ENCODE measurements at regions not wholly inside any gene's neighbourhood (a gene's known extent, or its start where the extent isn't known, plus 50 kb on each side); places are given as distances from the start of the nearest gene placed in this dataset.

GRCh38 chr14:25869854-25870253 lies 728.0 kb downstream of the NOVA1 start:
- TF ChIP-seq NFE2L2 (IDR thresholded peaks at IDR 0.05; ENCODE audit: low read depth, low read length), result no peak
- no peak for TF ChIP-seq RFX5 (IDR thresholded peaks at IDR 0.05; ENCODE audit: low read depth, low read length)
- no peak for TF ChIP-seq RAD21 (IDR thresholded peaks at IDR 0.05; ENCODE audit: low read length)
- TF ChIP-seq SMC3 (IDR thresholded peaks at IDR 0.05; ENCODE audit: low read depth, low read length), result no peak

More at GRCh38 chr14:25869854-25870253, 728.0 kb downstream of the NOVA1 start:
- no peaks in the 10 kb centered on the region for H4K20me1 ChIP-seq (ENCODE audit: insufficient read depth, low read length)
- no peak overlapping the region for H3K9ac ChIP-seq (ENCODE audit: low read depth, low read length)
- no peak overlapping the region for H2AFZ ChIP-seq (replicated peaks; ENCODE audit: low read length, poor library complexity)
- in situ Hi-C loops (cut with MboI; ENCODE audit: low sequenced_read_pairs), result no loop called here
- no peaks in the 10 kb centered on the region for H3K36me3 ChIP-seq (ENCODE audit: control insufficient read depth, insufficient read depth, low read length)
- no peak overlapping the region for H3K4me3 ChIP-seq (ENCODE audit: insufficient read depth, low read depth, low read length)
- no peak overlapping the region for H3K4me2 ChIP-seq (ENCODE audit: low read depth, low read length)
- H2BK20ac ChIP-seq (ENCODE audit: low read depth, low read length), result no peak overlapping the region
- no peak overlapping the region for H4K8ac ChIP-seq (ENCODE audit: low read depth in 2 of 2, low read length in 2 of 2)
- no peaks in the 10 kb centered on the region; the same call in 1 of the 2 replicates for H3K9me3 ChIP-seq (ENCODE audit: control insufficient read depth, insufficient read depth, low read length)
- no peak overlapping the region for H3K27ac ChIP-seq (ENCODE audit: insufficient read depth, low read length)
- H2BK120ac ChIP-seq (ENCODE audit: low read depth, low read length), result no peak overlapping the region
- intact Hi-C loops (cut with micrococcal nuclease), result no loop called here
- H3K4ac ChIP-seq (ENCODE audit: low read depth, low read length), result no peak overlapping the region
- no peak overlapping the region for H4K5ac ChIP-seq (ENCODE audit: low read depth, low read length)
- H3K4me1 ChIP-seq (ENCODE audit: control insufficient read depth, insufficient read depth, low read length), result no peaks in the 10 kb centered on the region
- no CpG with 5 or more reads among the region's 3 CpGs for WGBS, 2 experiments (ENCODE audit: extremely low coverage in 2 of 2, insufficient read length in 1 of 2)
- no peaks in the 10 kb centered on the region for H3K79me1 ChIP-seq (ENCODE audit: low read depth in 1 of 2, low read length in 2 of 2)
- no peak overlapping the region for H3K18ac ChIP-seq (ENCODE audit: low read depth, low read length)
- H3K27me3 ChIP-seq (ENCODE audit: control insufficient read depth, insufficient read depth, low read length), result no peaks in the 10 kb centered on the region
- no peak for DNase-seq
- no peak overlapping the region for H2BK15ac ChIP-seq (ENCODE audit: low read depth, low read length)
- H2AK9ac ChIP-seq (replicated peaks; ENCODE audit: low read depth, low read length, poor library complexity), result no peak overlapping the region
- H2BK5ac ChIP-seq (ENCODE audit: low read depth, low read length, poor library complexity, severe bottlenecking), result no peak overlapping the region
- no peak overlapping the region for H4K91ac ChIP-seq (ENCODE audit: insufficient read depth, low read depth, low read length)
- dilution Hi-C loops (cut with HindIII; ENCODE audit: low sequenced_read_pairs, unreplicated experiment), result no loop called here
- H3K14ac ChIP-seq (replicated peaks; ENCODE audit: low read depth, low read length), result no peak overlapping the region
- BruUV-seq (replicated peaks), result no TSS peak
- CTCF ChIA-PET, result no interaction called here
- H3K9me1 ChIP-seq (ENCODE audit: insufficient read depth, low read length), result no peaks in the 10 kb centered on the region
- POLR2A ChIA-PET (ENCODE audit: unreplicated experiment), result no interaction called here
- H3K23ac ChIP-seq (ENCODE audit: low read depth, low read length), result no peak overlapping the region
- no peak overlapping the region for H3K56ac ChIP-seq (ENCODE audit: extremely low read depth, insufficient read depth, low read length)
- H2AK5ac ChIP-seq (ENCODE audit: low read depth, low read length), result no peak overlapping the region
- no peak for ATAC-seq (ENCODE audit: low read depth)
